GM20000 (cell line): ENCODE measurements at regions not wholly inside any gene's neighbourhood (a gene's known extent, or its start where the extent isn't known, plus 50 kb on each side); places are given as distances from the start of the nearest gene placed in this dataset.
A peak's percentile ranks its signal among the peaks of the same experiment; 100 is the strongest.
"Not testable (repeated sequence)": the region's sequence is repeated elsewhere in the genome, so short reads cannot be mapped to it uniquely, and the experiment has no call there.

Source experiments
- DNase-seq: peaks from one replicate; pipeline ENCODE4 v3.0.0; 2012; ENCODE audit warnings: low spot score
- TF ChIP-seq, protein P1 (sequence below): IDR thresholded peaks from 2 replicates; pipeline ENCODE4 v1.5.1; 2012; ENCODE audit warnings: mild to moderate bottlenecking, control low read depth; ENCODE audit errors: extremely low read depth, missing control alignments

DNA sequence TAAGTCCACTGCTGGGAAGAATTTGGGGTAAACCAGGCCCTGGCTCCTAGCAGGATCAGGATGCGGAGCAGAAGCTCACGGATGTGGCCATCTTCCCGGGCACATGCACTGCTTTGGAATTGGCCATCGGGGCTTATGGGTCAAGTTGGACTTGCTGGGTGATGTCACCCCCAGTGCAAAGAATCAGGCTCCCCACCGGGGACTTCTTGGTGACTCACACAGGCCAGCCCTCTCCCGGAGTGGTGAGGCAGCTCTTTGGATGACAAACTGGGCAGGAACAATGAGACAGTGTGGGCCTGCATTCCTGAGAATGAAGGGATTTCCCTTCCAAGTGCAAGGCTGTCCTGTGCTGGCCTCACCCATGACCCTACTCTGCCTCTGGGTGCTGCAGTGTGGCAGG is 128.8 kb upstream of the ANO1 start:
- DNase-seq: no peak
- TF ChIP-seq, protein P1, sequence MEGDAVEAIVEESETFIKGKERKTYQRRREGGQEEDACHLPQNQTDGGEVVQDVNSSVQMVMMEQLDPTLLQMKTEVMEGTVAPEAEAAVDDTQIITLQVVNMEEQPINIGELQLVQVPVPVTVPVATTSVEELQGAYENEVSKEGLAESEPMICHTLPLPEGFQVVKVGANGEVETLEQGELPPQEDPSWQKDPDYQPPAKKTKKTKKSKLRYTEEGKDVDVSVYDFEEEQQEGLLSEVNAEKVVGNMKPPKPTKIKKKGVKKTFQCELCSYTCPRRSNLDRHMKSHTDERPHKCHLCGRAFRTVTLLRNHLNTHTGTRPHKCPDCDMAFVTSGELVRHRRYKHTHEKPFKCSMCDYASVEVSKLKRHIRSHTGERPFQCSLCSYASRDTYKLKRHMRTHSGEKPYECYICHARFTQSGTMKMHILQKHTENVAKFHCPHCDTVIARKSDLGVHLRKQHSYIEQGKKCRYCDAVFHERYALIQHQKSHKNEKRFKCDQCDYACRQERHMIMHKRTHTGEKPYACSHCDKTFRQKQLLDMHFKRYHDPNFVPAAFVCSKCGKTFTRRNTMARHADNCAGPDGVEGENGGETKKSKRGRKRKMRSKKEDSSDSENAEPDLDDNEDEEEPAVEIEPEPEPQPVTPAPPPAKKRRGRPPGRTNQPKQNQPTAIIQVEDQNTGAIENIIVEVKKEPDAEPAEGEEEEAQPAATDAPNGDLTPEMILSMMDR: no peak

DNA sequence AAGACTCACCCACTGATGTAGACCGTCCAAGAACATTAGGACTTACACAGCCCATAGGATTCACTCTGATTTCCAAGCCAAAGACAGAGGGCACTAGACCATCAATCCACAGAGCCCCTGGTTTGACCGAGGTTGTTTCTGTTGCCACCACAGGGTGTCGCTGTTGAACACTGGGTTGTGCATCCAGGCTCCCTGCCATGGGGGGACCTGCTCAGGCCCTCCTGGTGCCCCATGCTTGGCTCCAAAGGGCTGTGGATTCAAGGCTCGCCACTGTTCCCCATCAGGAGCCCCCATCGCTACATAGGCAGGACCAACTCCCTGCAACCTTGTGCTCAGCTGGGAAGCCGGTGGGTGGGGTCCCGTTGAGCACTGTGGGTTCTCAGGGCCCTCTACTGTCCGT is 128.0 kb upstream of the ANO1 start:
- peak; percentile 44 for DNase-seq
- TF ChIP-seq, protein P1: no peak

DNA sequence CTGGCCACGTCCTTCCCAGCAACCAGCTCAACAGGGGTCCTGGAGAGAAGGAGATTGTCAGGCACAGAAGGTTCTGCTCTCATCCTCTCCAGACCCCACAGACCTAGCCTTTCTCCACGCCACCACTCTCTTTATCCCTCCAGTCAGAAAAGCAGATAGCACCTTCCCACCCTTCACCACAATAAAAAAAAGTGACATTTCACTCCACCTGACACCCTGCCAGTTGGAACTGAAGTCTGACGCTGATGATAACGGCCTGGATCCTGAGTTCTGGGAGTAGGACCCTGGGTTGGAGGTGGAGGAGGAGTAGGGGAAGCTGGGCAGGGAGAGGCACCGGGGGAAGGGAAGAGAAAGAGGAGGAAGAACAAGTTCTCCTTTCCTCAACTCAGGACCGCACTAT is 127.5 kb upstream of the ANO1 start:
- DNase-seq: no peak
- TF ChIP-seq, protein P1: no peak

DNA sequence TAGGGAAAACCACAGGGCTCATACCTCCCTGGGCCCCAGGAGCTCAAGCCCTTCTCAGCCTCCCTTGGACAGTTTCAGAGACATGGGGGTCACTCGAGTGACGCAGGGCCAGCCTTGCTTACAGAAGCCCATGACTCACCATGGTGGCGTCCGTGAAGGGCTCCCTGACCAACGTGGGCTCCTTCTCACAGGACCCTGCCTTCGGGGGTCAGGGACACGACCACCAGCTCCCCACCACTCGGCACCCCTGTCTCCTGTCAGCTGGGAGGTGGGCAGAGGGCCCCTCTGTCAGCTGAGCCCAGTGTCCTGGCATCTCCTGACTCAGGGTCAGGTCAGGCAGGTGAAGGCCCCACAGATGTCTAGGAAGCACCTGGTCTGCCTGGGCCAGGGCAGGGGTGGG is 126.3 kb upstream of the ANO1 start:
- DNase-seq: no peak
- TF ChIP-seq, protein P1: no peak

DNA sequence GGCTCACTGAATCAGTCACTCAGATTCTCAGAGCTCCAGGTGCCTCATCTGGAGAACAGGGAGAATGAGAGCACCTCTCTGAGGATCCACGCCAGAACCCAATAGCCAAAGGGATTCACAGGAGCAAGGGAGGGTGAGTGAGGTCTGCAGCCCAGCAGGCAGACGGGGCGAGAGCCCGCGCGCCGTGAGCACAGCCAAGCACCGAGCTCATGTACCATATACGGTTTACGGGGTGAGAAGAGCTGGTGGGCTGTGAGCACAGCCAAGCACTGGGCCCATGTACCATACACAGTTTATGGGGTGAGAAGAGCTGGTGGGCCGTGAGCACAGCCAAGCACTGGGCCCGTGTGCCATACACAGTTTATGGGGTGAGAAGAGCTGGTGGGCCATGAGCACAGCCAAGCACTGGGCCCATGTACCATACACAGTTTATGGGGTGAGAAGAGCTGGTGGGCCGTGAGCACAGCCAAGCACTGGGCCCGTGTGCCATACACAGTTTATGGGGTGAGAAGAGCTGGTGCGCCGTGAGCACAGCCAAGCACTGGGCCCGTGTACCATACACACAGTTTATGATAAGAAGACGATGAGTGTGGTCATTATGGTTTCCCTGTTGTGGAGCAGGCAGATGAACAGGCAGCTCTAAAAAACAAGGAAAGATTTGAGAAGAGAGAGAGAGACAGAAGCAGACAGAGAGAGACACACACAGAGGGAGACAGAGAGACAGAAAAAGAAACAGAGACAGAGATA is 125.7 kb upstream of the ANO1 start:
- DNase-seq: not testable (repeated sequence)

DNA sequence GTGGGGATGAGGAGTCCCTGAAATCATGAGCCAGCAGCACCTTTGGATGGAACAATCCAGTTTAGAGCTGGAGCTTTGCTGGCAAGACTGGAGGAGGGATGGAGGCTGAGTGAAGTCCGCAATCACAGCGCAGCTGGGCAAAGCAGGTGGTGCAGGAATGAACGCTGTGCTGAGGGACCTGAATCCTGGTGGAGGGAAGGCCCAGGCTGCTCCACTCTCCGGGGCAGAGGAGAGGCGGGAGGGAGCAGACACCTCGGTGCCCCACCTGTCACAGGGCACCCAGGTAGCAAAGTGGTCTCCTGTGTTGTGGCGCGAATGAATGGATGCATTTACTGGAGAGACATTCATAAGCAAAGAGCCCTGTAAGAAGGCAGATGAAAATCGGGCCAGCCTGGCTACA is 124.8 kb upstream of the ANO1 start:
- DNase-seq: no peak
- TF ChIP-seq, protein P1: no peak

DNA sequence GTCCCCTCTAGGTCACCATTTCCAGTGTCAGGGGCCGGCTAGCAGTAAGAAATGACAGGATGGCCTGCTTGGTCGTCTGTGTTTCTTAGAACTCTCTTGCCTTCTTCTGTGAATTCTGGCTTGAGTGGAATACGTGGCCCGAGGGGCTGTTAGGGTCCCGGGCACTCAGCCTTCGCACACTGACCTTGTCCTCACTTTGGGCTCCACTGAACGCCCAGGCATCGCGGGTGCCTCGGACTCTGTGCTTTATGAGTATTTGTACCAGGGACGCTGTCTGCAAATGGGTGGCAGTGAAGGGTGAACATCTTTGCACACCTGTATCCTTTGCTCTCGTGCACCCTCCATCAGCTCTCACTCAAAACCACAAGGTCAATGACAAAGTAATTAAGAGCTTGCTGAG is 123.4 kb upstream of the ANO1 start:
- no peak for DNase-seq
- TF ChIP-seq, protein P1: no peak

DNA sequence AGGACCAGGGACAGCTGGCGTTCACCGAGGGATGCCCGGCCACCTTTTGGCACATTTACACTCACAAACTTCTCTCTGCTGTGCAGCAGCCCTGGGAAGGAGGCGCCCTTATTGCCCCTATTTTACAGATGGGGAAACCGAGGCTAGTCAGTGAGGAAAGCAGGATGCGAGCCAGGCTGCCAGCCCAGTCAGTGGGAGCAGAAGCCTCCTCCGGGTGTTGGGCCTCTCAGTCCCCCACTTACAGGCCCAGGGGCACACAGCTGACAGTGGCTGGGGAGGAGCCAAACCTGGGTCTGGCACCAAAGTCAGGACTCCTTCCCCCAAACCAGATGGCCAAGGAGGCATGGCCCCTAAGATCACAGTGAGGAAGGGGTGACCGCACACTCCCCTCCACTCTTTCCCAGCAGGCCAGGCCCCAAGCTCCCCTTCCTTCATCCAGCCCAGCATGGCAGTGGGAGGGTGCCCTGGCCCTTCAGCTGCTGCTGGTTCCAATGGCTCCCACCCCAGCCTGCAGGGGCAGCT is 121.4 kb upstream of the ANO1 start:
- TF ChIP-seq, protein P1: no peak
- no peak for DNase-seq
